GM18508 (cell line): ENCODE measurements at regions not wholly inside any gene's neighbourhood (a gene's known extent, or its start where the extent isn't known, plus 50 kb on each side); places are given as distances from the start of the nearest gene placed in this dataset.
"Not testable (repeated sequence)": the region's sequence is repeated elsewhere in the genome, so short reads cannot be mapped to it uniquely, and the experiment has no call there.

Source experiments
- ATAC-seq: cut with Tn5 transposase; IDR thresholded peaks from one replicate; pipeline ENCODE4 v1.9.1; 2021; ENCODE audit warnings: moderate number of reproducible peaks; ENCODE audit not compliant: insufficient read depth, unreplicated experiment

GRCh38 chr5:29451004-29451403 is 1742.5 kb upstream of the CDH6 start:
- ATAC-seq = not testable (repeated sequence)

- no peak for ATAC-seq
Observed at GRCh38 chr5:29414681-29415080, 1778.8 kb upstream of the CDH6 start.

- no peak for ATAC-seq
Observed at GRCh38 chr5:29412979-29413378, 1780.5 kb upstream of the CDH6 start.

DNA sequence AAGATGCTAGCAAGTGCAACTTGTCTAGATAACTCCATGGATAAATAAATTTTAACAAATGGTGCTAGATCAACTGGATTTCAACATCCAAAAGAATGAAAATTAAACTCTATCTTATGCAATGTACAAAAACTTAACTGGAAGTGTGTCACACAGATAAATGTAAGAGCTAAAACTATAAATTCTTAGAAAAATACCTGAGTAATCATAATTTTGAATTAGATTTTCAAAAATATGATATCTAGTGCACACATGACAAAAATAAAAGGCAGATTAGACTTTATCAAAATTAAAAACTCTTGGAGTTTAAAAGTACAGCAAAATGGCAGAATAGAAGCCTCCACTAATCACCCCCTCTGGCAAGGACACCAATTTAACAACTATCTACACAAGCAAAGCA is 1791.2 kb upstream of the CDH6 start:
- ATAC-seq = no peak

- ATAC-seq = no peak
Observed at GRCh38 chr5:29389993-29390392, 1803.5 kb upstream of the CDH6 start.

DNA sequence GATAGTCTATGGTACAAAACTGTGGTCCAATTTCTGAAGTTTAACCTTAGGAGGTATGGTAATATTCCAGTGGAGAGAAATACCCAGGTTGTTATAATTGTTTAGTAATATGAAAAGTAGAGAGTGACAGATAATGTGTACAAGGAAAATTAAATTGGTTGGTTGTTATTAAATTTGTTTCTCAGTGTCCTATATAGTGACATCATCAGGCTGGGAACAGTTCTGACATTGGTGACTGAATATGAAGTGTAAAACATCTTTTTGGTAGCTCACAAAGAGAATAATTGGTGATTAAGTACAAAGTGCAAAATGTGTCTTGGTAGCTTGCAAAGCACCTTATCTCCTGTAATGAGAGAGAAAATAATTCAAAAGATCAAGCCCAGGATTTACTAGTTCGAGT is 1806.1 kb upstream of the CDH6 start:
- ATAC-seq = no peak

- no peak for ATAC-seq
Observed at GRCh38 chr5:29382780-29383179, 1810.7 kb upstream of the CDH6 start.

GRCh38 chr5:29380029-29380428 is 1813.5 kb upstream of the CDH6 start:
- no peak for ATAC-seq

- no peak for ATAC-seq
Observed at GRCh38 chr5:29379619-29380018, 1813.9 kb upstream of the CDH6 start.

DNA sequence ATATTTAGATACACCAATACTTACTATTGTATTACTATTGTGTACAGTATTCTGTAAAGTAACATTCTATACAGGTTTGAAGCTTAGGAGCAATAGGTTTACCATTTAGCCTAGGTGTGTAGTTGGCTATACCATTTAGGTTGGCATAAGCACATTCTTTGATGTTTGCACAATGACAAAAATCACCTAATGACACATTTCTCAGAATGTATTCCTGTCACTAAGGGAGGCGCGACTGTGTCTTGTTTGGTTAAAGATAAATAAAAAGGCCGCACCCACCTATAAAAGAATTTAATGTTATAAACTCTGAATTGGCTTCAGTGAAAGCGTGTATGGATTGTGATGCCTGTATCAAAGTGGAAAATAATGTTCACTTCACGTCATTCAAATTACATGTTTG is 1815.4 kb upstream of the CDH6 start:
- ATAC-seq = no peak

GRCh38 chr5:29370248-29370647 is 1823.2 kb upstream of the CDH6 start:
- ATAC-seq = no peak

GRCh38 chr5:29367176-29367833 is 1826.2 kb upstream of the CDH6 start:
- ATAC-seq = no peak

DNA sequence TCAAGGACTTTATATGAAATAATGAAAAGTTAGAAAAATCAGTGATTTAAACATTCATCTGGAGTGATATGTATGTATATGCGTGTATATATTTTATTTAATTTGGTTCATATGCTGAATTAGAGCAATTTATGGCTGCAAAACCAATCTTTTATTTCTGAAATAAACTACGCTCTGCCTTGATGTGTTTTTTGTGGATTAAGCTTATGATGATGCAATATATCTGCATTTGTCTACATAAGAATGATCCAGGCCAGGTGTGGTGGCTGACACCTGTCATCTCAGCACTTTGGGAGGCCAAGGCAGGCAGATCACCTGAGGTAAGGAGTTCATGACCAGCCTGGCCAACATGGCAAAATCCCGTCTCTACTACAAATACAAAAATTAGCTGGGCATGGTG is 1842.3 kb upstream of the CDH6 start:
- ATAC-seq = no peak

DNA sequence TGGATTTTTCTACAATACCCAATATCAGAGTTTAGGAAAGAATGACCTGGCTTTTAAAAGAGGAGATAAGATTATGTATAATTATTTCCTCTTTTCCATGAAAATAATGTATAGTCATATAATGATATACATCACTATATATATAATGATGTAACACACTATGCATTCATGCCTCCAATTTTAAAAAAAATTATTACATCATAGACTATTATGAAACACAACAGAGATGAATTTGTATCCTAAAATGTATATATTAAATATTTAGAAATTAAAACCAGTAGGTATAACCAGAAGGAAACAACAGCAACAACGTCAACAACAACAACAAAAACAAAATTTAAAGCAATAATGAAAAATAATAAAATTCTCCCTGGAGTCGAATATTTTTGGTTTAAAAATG is 1856.5 kb upstream of the CDH6 start:
- ATAC-seq = no peak

DNA sequence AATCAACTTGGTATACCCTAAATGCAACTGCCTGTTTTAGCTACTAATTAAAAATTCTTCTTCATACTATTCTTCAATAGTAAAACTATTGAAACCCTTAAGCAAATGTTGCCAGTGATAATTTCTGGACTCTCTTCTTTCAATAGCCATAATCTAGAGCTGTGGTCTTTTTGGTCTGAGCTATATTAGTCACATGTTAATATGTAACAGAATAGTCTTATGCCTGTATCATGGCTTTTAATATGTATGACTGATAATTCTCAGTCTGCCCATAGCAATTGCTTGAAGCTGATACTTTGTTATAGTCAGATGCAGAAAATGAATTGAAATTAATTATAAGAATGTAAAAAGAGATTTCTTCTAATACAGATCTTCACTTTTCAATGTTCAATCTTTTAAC is 1871.9 kb upstream of the CDH6 start:
- no peak for ATAC-seq

DNA sequence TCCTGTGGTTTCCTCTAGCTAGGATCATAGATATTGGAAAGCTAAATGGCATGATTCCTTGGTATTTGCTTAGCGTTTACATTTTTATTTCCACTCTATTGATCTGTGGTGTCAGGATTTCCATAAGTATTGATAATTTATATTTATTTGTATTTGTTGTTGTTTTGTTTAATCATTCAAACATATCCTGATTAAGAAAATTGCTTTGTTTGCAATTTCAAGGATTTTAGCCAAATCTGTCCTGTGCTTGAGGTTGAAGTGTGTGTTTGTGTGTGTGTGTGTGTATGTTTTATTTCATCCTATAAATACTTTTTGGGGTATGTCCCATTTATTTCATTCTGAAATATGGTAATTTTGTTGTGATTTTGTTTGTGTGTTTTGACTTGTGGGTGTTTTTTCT is 1884.1 kb upstream of the CDH6 start:
- no peak for ATAC-seq

DNA sequence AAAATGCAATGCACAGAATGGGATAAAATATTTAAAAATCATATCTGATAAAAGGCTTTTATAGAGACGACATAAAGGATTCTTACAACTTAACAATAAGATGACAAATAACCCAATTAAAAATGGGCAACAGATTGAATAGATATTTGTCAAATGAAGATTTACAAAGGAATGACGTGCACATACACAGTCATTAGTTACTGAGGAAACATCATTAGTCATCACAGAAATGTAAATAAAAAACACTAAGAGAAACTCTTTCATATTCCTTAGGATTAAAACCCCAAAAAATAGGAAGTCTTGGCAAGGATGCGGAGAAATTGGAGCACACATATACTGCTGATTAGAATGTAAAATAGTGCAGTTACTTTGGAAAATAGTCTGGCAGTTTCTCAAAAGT is 1886.0 kb upstream of the CDH6 start:
- ATAC-seq = no peak

DNA sequence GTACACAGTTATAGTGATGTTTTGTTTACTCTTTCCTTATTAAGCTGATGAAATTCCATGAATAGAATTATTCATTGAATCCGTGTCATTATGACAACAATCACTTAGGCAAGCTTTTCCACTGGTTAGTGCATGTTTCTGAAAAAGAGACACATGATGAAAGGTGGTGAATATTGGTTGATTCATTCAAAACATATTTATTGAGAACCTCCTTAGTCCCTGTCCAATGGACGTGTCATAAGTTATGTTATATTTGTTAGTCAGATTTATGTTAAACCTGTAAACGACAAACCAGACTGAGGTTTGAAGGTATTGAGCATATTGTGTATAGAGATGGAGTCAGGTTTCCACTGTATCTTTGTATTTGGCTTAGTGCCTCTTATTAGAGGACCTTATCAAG is 1888.9 kb upstream of the CDH6 start:
- ATAC-seq = no peak

DNA sequence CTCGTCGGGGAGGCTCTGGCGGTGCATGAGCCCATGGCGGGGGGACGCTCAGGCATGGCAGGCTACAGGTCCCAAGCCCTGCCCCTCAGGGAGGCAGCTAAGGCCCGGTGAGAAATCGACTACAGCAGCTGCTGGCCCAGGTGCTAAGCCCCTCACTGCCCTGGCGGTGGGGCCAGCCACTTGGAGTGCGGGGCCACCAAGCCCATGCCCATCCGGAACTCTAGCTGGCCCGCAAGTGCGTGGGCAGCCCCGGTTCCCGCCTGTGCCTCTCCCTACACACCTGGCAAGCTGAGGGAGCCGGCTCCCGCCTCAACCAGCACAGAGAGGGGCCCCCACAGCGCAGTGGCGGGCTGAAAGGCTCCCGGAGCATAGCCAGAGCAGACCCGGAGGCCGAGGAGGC is 1896.9 kb upstream of the CDH6 start:
- no peak for ATAC-seq

DNA sequence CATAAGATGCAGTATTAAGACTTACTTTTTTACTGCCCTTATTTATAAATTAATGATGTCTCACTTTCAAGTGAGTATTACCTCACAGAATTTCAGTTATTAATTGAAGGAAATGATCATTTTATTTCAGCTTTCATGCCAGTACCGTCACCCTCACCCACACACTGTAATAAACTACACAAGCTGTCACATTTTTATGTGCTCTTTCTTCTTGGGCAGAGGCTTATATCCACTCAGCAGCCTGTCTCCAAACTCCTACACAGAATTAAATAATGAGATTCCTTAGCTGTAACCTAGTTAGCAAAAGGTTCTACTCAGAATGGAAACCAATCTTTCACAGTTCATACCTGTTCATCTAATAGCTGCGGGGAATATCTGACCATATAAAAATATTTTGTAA is 1915.8 kb upstream of the CDH6 start:
- ATAC-seq = no peak

DNA sequence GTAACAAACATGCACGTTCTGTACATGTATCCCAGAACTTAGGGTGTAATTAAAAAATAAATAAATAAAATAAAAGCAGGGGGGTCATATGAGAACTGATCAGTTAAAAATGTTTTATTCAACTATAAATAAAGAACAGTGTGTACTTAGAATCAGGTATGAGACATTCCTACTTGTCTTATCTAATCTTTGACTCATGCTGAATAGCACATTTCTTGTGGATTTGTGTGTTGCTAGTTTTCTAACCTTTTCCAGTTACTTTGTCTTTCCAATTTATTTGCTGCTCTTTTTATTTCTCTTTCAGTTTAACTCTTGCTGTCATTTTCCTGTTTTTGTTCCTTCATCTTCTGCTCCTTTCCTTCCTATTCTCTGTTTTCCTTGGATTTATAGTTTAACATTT is 1917.1 kb upstream of the CDH6 start:
- no peak for ATAC-seq

DNA sequence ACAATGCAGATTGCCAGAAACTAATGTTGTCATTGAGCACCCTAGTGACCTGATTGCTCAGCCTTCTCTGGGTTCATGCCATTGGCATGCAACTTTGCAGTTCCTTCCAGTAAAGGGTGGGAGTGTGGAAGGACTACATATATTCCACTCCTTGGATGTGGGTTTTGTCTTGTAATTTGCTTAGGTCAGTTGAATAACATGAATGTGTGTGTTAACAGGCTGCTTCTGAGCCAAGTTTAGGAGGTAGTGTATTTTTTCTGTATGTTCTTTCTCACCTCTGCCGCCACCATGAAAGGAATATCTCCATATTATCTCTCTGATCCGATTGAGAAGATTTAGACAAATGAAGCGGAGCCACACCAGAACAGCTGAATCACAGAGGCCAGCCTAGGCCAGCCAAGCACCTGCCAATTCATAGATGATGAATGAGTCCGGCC is 1929.6 kb upstream of the CDH6 start:
- no peak for ATAC-seq
